ENCODE measurements at regions not wholly inside any gene's neighbourhood (a gene's known extent, or its start where the extent isn't known, plus 50 kb on each side); places are given as distances from the start of the nearest gene placed in this dataset.

- no peaks in the 10 kb centered on the region for H3K79me2 ChIP-seq (ENCODE audit: insufficient read depth, low read depth, low read length)
- no peaks in the 10 kb centered on the region for H4K20me1 ChIP-seq (ENCODE audit: insufficient read depth, low read length)
- no peak overlapping the region for H2AFZ ChIP-seq (ENCODE audit: low read length)
- ChIA-PET POLR2A (interaction anchor here (0.5 to 0.9 kb wide), 2 partner anchors 410 to 1088 kb away, joined by 3 to 4 read pairs; no protein-coding TSS in a partner anchor), CTCF (ENCODE audit: unreplicated experiment) (no interaction called here)
- no peak overlapping the region for H3K4me2 ChIP-seq (ENCODE audit: low read length)
- no peak overlapping the region for H3K27ac ChIP-seq (ENCODE audit: low read depth, low read length, poor library complexity, severe bottlenecking)
- no peak overlapping the region for H3K4me3 ChIP-seq (ENCODE audit: low read depth, low read length, poor library complexity, severe bottlenecking)
- H3K36me3 ChIP-seq (ENCODE audit: insufficient read depth, low read length), result no peaks in the 10 kb centered on the region
- no peak for TF ChIP-seq CTCF (conservative IDR thresholded peaks at IDR 0.05; ENCODE audit: low read length)
- TF ChIP-seq EZH2phosphoT487 (IDR thresholded peaks at IDR 0.05; ENCODE audit: borderline replicate concordance, low read depth, low read length), result no peak
- intact Hi-C loops (cut with micrococcal nuclease; ENCODE audit: unreplicated experiment), result no loop called here
- no TSS peak for BruUV-seq (replicated peaks)
- H3K4me1 ChIP-seq (ENCODE audit: insufficient read depth, low read length, poor library complexity, severe bottlenecking), result no peaks in the 10 kb centered on the region
- no peaks in the 10 kb centered on the region for H3K9me3 ChIP-seq (ENCODE audit: low read length)
- no peak for DNase-seq (ENCODE audit: low spot score)
- H3K9me2 ChIP-seq (ENCODE audit: insufficient read depth, low read length), result no peaks in the 10 kb centered on the region
Measured at GRCh38 chr5:57341380-57341979, 141.1 kb downstream of the ACTBL2 start.

- no TSS peak for BruUV-seq (replicated peaks)
- Histone ChIP-seq H4K20me1 (ENCODE audit: insufficient read depth, low read length) (no peaks in the 10 kb centered on the region), H3K27ac (ENCODE audit: low read depth, low read length, poor library complexity, severe bottlenecking) (no peak overlapping the region), H3K79me2 (ENCODE audit: insufficient read depth, low read depth, low read length) (no peaks in the 10 kb centered on the region), H3K4me1 (ENCODE audit: insufficient read depth, low read length, poor library complexity, severe bottlenecking) (no peaks in the 10 kb centered on the region), H3K9me2 (ENCODE audit: insufficient read depth, low read length) (no peaks in the 10 kb centered on the region), H3K4me3 (ENCODE audit: low read depth, low read length, poor library complexity, severe bottlenecking) (no peak overlapping the region), H3K4me2 (ENCODE audit: low read length) (no peak overlapping the region), H3K9me3 (ENCODE audit: low read length) (no peaks in the 10 kb centered on the region), H2AFZ (ENCODE audit: low read length) (no peak overlapping the region), H3K36me3 (ENCODE audit: insufficient read depth, low read length) (no peaks in the 10 kb centered on the region)
- TF ChIP-seq EZH2phosphoT487 (IDR thresholded peaks at IDR 0.05; ENCODE audit: borderline replicate concordance, low read depth, low read length), result no peak
- no peak for TF ChIP-seq CTCF (conservative IDR thresholded peaks at IDR 0.05; ENCODE audit: low read length)
- intact Hi-C loops (cut with micrococcal nuclease; ENCODE audit: unreplicated experiment), result no loop called here
- DNase-seq (ENCODE audit: low spot score), result no peak
- ChIA-PET POLR2A (interaction anchor here (0.7 kb wide), 1 partner anchor 295 kb away, joined by 3 read pairs; no protein-coding TSS in a partner anchor), CTCF (ENCODE audit: unreplicated experiment) (interaction anchor here (0.5 kb wide), 1 partner anchor 1235 kb away, joined by 5 read pairs; no protein-coding TSS in a partner anchor)
Measured at GRCh38 chr5:57340681-57341080, 141.9 kb downstream of the ACTBL2 start.

DNA sequence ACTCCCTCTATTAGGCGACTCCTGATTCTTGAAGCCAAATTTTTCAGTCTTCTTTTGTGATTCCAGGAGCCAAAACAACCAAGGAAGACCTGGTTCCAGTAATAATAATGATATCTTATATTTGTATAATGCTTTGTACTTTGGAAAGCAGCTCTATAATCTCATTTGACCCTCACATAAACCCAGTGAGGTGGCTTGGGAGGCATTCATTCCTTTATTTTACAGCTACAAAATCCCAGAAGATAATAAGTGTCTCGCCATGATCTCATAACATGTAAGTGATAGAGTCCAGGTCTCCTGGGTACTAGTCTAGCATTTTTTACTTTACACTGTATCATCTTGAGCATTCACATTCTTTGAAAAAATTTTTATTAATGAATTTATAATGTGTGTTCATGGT is 143.1 kb downstream of the ACTBL2 start:
- no peaks in the 10 kb centered on the region for H3K9me2 ChIP-seq (ENCODE audit: insufficient read depth, low read length)
- H3K79me2 ChIP-seq (ENCODE audit: insufficient read depth, low read depth, low read length), result no peaks in the 10 kb centered on the region
- H3K9me3 ChIP-seq (ENCODE audit: low read length), result no peaks in the 10 kb centered on the region
- no peak overlapping the region for H3K27ac ChIP-seq (ENCODE audit: low read depth, low read length, poor library complexity, severe bottlenecking)
- no peak for TF ChIP-seq EZH2phosphoT487 (IDR thresholded peaks at IDR 0.05; ENCODE audit: borderline replicate concordance, low read depth, low read length)
- no peak for TF ChIP-seq CTCF (conservative IDR thresholded peaks at IDR 0.05; ENCODE audit: low read length)
- H3K4me2 ChIP-seq (ENCODE audit: low read length), result no peak overlapping the region
- POLR2A ChIA-PET, result interaction anchor here (0.5 to 0.6 kb wide), 3 partner anchors 114 to 365 kb away, joined by 3 to 6 read pairs (median 4); no protein-coding TSS in a partner anchor
- H4K20me1 ChIP-seq (ENCODE audit: insufficient read depth, low read length), result no peaks in the 10 kb centered on the region
- CTCF ChIA-PET (ENCODE audit: unreplicated experiment), result no interaction called here
- H3K4me1 ChIP-seq (ENCODE audit: insufficient read depth, low read length, poor library complexity, severe bottlenecking), result no peaks in the 10 kb centered on the region
- DNase-seq (ENCODE audit: low spot score), result no peak
- H2AFZ ChIP-seq (ENCODE audit: low read length), result no peak overlapping the region
- intact Hi-C loops (cut with micrococcal nuclease; ENCODE audit: unreplicated experiment), result no loop called here
- H3K36me3 ChIP-seq (ENCODE audit: insufficient read depth, low read length), result no peaks in the 10 kb centered on the region
- no TSS peak for BruUV-seq (replicated peaks)
- no peak overlapping the region for H3K4me3 ChIP-seq (ENCODE audit: low read depth, low read length, poor library complexity, severe bottlenecking)
